Upper lobe of right lung (tissue), 1 donor: ENCODE measurements at regions not wholly inside any gene's neighbourhood (a gene's known extent, or its start where the extent isn't known, plus 50 kb on each side); places are given as distances from the start of the nearest gene placed in this dataset.

ENCODE experiments used
- ATAC-seq: fragments of 200-7000 bp; cut with Tn5 transposase; one replicate; pipeline ENCODE4 v1.9.1; 2020; ENCODE audit warnings: mild to moderate bottlenecking, moderate library complexity
- DNase-seq: peaks from one replicate; pipeline ENCODE4 v3.0.0-alpha.2; 2020
- H3K27ac ChIP-seq: fragments of 200-600 bp; one replicate; pipeline ENCODE4 v1.8.0; 2022
- H3K27me3 ChIP-seq: fragments of 200-600 bp; one replicate; pipeline ENCODE4 v1.8.0; 2022; ENCODE audit warnings: mild to moderate bottlenecking
- H3K36me3 ChIP-seq: fragments of 200-600 bp; one replicate; pipeline ENCODE4 v1.8.0; 2022
- H3K4me1 ChIP-seq: fragments of 200-600 bp; one replicate; pipeline ENCODE4 v1.8.0; 2022
- H3K4me3 ChIP-seq: fragments of 200-600 bp; one replicate; pipeline ENCODE4 v1.8.0; 2022; ENCODE audit warnings: mild to moderate bottlenecking
- H3K9me3 ChIP-seq: fragments of 200-600 bp; one replicate; pipeline ENCODE4 v1.8.0; 2022
- CTCF ChIP-seq: fragments of 200-600 bp; IDR thresholded peaks from one replicate; pipeline ENCODE4 v1.8.0; 2022; ENCODE audit warnings: antibody characterized with exemption
- intact Hi-C: fragments of 100-400 bp; cut with DNase I; formaldehyde crosslinking; loops from one replicate; pipeline ENCODE4 v1.11.0; 2022
- donor health status: DM: no; HTN: yes; CAD: no; lungs with severe emphysema.

- no peak for DNase-seq
- Histone ChIP-seq H3K9me3 (no peaks in the 10 kb centered on the region), H3K36me3 (no peaks in the 10 kb centered on the region), H3K4me1 (no peaks in the 10 kb centered on the region), H3K27me3 (peaks cover 44% of the 10 kb centered on the region), H3K4me3 (no peak overlapping the region), H3K27ac (no peak overlapping the region)
- no peak for TF ChIP-seq CTCF
- intact Hi-C loops, result no loop called here
- ATAC-seq, result no peak
Observed at GRCh38 chr1:11338284-11338924, 65.4 kb downstream of the UBIAD1 start.

- H3K27me3 ChIP-seq, result peaks cover 39% of the 10 kb centered on the region
- H3K36me3 ChIP-seq, result no peaks in the 10 kb centered on the region
- intact Hi-C loops, result no loop called here
- DNase-seq (no peak), ATAC-seq (no peak)
- no peaks in the 10 kb centered on the region for H3K9me3 ChIP-seq
- no peak overlapping the region for H3K27ac ChIP-seq
- H3K4me3 ChIP-seq, result no peak overlapping the region
- H3K4me1 ChIP-seq, result no peaks in the 10 kb centered on the region
- no peak for TF ChIP-seq CTCF
Observed at GRCh38 chr1:11339346-11340232, 66.6 kb downstream of the UBIAD1 start.

- DNase-seq (no peak), ATAC-seq (no peak)
- Histone ChIP-seq H3K4me1 (no peaks in the 10 kb centered on the region), H3K27me3 (peaks cover 39% of the 10 kb centered on the region), H3K9me3 (no peaks in the 10 kb centered on the region), H3K36me3 (no peaks in the 10 kb centered on the region), H3K27ac (no peak overlapping the region), H3K4me3 (no peak overlapping the region)
- intact Hi-C loops, result no loop called here
- no peak for TF ChIP-seq CTCF
Observed at GRCh38 chr1:11340233-11340632, 67.2 kb downstream of the UBIAD1 start.

DNA sequence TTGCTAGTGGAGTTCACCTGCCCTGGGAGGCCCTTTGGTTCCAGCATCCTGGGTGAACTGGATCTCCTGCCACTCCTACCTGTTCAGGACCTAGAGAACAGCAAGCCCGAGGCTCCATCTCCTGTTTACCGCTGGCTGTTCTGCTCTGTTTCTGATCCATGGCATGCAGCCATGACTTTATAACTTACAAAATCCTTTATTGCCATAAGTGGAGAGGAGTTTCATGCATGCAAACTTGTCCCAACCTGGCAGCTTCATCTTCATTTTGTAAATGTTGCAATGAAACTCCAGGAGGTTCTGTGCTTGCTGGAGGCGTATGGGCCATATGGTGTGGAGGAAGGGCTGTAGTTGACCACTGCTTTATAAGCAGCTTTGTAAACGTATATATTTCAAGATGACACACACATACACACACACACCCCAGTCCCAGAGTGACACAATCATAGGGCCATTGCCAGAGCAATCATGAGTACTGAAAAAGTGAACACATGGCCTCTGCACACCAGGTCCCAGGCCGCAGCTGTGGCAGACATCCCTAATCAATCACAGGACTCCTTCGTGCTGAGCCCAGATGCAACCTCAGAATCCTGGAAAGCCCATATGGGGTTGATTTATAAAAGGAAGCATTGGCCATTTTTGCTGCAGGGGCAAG, 69.0 kb downstream of the UBIAD1 start:
- intact Hi-C loops, result no loop called here
- no peak for DNase-seq

DNA sequence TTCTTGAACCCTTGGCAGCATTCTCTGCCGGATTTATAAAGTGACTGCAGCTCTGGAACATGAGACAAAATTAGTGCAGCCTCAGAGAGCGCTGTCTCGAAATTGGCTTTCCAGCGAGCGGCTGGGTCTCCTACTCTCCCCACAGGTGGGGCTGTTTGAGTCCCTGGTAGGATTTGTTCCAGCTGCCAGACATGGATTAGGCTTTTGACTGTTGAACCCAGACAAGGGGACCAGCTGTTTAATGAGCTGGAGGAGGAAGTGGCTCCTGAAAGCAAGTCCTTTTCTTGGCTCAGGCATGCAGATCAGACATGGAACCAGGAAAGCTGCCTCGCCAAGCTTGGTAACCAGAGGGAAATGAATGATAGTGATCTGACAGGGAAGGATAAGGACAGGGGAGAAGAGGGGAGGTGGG, 69.6 kb downstream of the UBIAD1 start:
- intact Hi-C loops, result no loop called here

More for the DNA sequence above, 69.0 kb downstream of the UBIAD1 start:
- Histone ChIP-seq H3K36me3 (no peaks in the 10 kb centered on the region), H3K27me3 (peaks cover 39% of the 10 kb centered on the region), H3K9me3 (no peaks in the 10 kb centered on the region), H3K4me1 (no peaks in the 10 kb centered on the region), H3K4me3 (no peak overlapping the region), H3K27ac (no peak overlapping the region)
- TF ChIP-seq CTCF, result no peak
- ATAC-seq, result no peak

More for the DNA sequence above, 69.6 kb downstream of the UBIAD1 start:
- no peak for ATAC-seq
- Histone ChIP-seq H3K27me3 (peaks cover 33% of the 10 kb centered on the region), H3K36me3 (no peaks in the 10 kb centered on the region), H3K27ac (no peak overlapping the region), H3K4me3 (no peak overlapping the region), H3K9me3 (no peaks in the 10 kb centered on the region), H3K4me1 (no peaks in the 10 kb centered on the region)
- DNase-seq, result no peak
- no peak for TF ChIP-seq CTCF
